AG09319 (cell line): ENCODE measurements at regions not wholly inside any gene's neighbourhood (a gene's known extent, or its start where the extent isn't known, plus 50 kb on each side); places are given as distances from the start of the nearest gene placed in this dataset.

Source experiments
- DNase-seq: peaks from one replicate; pipeline ENCODE4 v3.0.0-alpha.2; 2010; ENCODE audit warnings: low read depth; ENCODE audit errors: extremely low read depth
- CTCF ChIP-seq: IDR thresholded peaks from 2 replicates; pipeline ENCODE4 v1.5.1; 2011; ENCODE audit warnings: low read depth, mild to moderate bottlenecking, inconsistent platforms, low read length, moderate library complexity

GRCh38 chr2:15766303-15766861, 174.0 kb upstream of the MYCN start:
- no peak for DNase-seq
- no peak for TF ChIP-seq CTCF

- no peak for TF ChIP-seq CTCF
- no peak for DNase-seq
Measured at GRCh38 chr2:15766911-15767597, 173.3 kb upstream of the MYCN start.

- TF ChIP-seq CTCF, result no peak
- DNase-seq, result no peak
Measured at GRCh38 chr2:15767679-15768078, 172.7 kb upstream of the MYCN start.

GRCh38 chr2:15768142-15768541, 172.2 kb upstream of the MYCN start:
- DNase-seq, result no peak
- TF ChIP-seq CTCF, result no peak

GRCh38 chr2:15768615-15769014, 171.7 kb upstream of the MYCN start:
- DNase-seq, result no peak
- TF ChIP-seq CTCF, result no peak

GRCh38 chr2:15769235-15769634, 171.1 kb upstream of the MYCN start:
- no peak for TF ChIP-seq CTCF

GRCh38 chr2:15769676-15770547, 170.4 kb upstream of the MYCN start:
- DNase-seq, result no peak
- TF ChIP-seq CTCF, result no peak

More at GRCh38 chr2:15769235-15769634, 171.1 kb upstream of the MYCN start:
- DNase-seq, result no peak
